DND-41 (cell line): ENCODE measurements at regions not wholly inside any gene's neighbourhood (a gene's known extent, or its start where the extent isn't known, plus 50 kb on each side); places are given as distances from the start of the nearest gene placed in this dataset.

Experiments
- EZH2 ChIP-seq: IDR thresholded peaks from 3 replicates; pipeline ENCODE4 v1.6.1; 2012; ENCODE audit warnings: borderline replicate concordance, low read depth, mild to moderate bottlenecking, moderate library complexity, low read length, inconsistent platforms; ENCODE audit not compliant: severe bottlenecking
- TF ChIP-seq, protein P1 (sequence below): IDR thresholded peaks from 2 replicates; pipeline ENCODE4 v1.5.1; 2012; ENCODE audit warnings: borderline replicate concordance, low read length, moderate library complexity, mild to moderate bottlenecking; ENCODE audit not compliant: poor library complexity, severe bottlenecking; ENCODE audit errors: extremely low read depth

DNA sequence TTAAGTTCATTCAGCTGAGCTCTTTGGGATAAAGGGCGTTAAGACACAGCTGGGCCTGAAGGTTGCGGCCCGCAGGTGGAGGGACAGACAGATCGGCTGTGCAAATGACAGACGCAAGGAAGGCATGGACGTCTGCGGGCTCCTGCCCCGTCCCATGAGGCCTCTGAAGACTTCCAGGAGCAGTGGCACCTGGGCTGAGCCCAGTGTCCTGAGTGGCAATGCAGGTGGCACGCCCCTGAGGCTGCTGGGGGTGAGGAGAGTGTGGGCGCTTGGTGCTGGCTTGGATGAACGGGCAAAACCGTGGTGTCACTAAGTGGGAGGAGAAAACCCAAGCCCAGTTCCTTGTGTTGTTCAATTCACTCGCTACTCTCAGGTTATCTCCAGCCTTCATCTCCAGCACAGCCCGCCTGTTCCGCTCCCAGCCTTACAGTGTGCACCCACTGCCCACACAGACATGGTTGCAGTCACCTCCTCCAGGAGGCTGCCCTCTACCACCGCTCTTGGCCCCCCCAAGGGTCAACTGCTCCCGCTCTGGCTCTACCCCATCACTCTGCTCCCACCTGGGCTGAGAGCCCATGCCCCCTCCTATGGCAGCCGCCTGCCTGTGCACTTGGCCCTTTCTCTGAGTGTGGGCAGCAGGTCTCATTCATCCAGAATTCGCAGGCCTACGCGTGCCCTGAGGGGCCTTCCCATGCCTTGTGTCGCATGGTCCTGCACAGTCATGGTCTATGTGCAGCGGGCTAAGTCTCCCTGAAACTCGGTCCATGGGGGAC is 50.3 kb downstream of the PTGR3 start:
- TF ChIP-seq, protein P1, sequence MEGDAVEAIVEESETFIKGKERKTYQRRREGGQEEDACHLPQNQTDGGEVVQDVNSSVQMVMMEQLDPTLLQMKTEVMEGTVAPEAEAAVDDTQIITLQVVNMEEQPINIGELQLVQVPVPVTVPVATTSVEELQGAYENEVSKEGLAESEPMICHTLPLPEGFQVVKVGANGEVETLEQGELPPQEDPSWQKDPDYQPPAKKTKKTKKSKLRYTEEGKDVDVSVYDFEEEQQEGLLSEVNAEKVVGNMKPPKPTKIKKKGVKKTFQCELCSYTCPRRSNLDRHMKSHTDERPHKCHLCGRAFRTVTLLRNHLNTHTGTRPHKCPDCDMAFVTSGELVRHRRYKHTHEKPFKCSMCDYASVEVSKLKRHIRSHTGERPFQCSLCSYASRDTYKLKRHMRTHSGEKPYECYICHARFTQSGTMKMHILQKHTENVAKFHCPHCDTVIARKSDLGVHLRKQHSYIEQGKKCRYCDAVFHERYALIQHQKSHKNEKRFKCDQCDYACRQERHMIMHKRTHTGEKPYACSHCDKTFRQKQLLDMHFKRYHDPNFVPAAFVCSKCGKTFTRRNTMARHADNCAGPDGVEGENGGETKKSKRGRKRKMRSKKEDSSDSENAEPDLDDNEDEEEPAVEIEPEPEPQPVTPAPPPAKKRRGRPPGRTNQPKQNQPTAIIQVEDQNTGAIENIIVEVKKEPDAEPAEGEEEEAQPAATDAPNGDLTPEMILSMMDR: no peak
- TF ChIP-seq EZH2: no peak
